Esophagus muscularis mucosa (tissue), 3 donors: ENCODE measurements at regions not wholly inside any gene's neighbourhood (a gene's known extent, or its start where the extent isn't known, plus 50 kb on each side); places are given as distances from the start of the nearest gene placed in this dataset.

Experiments used
- POLR2A ChIP-seq: fragments of 450-650 bp; IDR thresholded peaks from one replicate; pipeline ENCODE4 v1.6.1; 2017; ENCODE audit warnings: antibody characterized with exemption, moderate library complexity, mild to moderate bottlenecking, low read depth
- POLR2AphosphoS5 ChIP-seq, 2 donors: sonication (generic); formaldehyde crosslinking; IDR thresholded peaks; one replicate each; pipeline ENCODE4 v1.6.1; 2017; ENCODE audit warnings: antibody characterized with exemption in 2 of 2
- TF ChIP-seq, protein P1 (sequence below), 3 experiments: fragments of 200-600 bp in 2 of 3; fragments of 450-650 bp in 1 of 3; sonication (generic) in 2 of 3; IDR thresholded peaks; one replicate each; pipeline ENCODE4 v1.5.1; 2017 to 2019; ENCODE audit warnings: antibody characterized with exemption in 3 of 3, mild to moderate bottlenecking in 2 of 3, moderate library complexity in 1 of 3

DNA sequence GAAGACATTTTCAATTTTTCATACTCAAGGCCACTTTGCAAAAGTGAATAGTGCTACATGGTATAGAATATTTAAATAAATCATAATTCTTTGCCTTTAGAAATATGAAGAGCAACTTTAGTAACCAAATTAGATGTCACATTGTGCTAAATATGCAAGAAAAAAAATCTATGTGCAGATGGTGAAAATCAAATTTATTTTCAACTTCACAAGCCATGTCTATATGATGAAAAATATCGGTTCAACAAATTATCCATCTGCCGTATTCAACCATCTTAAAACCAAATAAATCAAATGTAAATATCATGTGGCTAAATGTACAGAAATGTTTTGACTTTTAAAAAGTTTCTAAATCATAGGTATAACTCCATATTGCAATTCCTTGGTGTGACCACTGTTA is 398.2 kb downstream of the PABPC4L start:
- no peak for TF ChIP-seq POLR2A
- TF ChIP-seq, protein P1, sequence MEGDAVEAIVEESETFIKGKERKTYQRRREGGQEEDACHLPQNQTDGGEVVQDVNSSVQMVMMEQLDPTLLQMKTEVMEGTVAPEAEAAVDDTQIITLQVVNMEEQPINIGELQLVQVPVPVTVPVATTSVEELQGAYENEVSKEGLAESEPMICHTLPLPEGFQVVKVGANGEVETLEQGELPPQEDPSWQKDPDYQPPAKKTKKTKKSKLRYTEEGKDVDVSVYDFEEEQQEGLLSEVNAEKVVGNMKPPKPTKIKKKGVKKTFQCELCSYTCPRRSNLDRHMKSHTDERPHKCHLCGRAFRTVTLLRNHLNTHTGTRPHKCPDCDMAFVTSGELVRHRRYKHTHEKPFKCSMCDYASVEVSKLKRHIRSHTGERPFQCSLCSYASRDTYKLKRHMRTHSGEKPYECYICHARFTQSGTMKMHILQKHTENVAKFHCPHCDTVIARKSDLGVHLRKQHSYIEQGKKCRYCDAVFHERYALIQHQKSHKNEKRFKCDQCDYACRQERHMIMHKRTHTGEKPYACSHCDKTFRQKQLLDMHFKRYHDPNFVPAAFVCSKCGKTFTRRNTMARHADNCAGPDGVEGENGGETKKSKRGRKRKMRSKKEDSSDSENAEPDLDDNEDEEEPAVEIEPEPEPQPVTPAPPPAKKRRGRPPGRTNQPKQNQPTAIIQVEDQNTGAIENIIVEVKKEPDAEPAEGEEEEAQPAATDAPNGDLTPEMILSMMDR (IDR thresholded peaks at IDR 0.05) = no peak
- no peak for TF ChIP-seq POLR2AphosphoS5 (IDR thresholded peaks at IDR 0.05)
